Mesendoderm (in vitro differentiated cells): ENCODE measurements at regions not wholly inside any gene's neighbourhood (a gene's known extent, or its start where the extent isn't known, plus 50 kb on each side); places are given as distances from the start of the nearest gene placed in this dataset.

Experiments
- DNase-seq: peaks from one replicate; pipeline ENCODE4 v3.0.0; 2013
- H2AK5ac ChIP-seq: 2 replicates; pipeline ENCODE4 v1.6.1; 2013; ENCODE audit warnings: low read length, inconsistent platforms
- H2BK120ac ChIP-seq: 2 replicates; pipeline ENCODE4 v1.6.1; 2013; ENCODE audit warnings: low read depth, mild to moderate bottlenecking, low read length, moderate library complexity, mixed read lengths
- H2BK15ac ChIP-seq: replicated peaks from 2 replicates; pipeline ENCODE4 v1.6.1; 2013; ENCODE audit warnings: low read depth, mild to moderate bottlenecking, moderate library complexity
- H2BK5ac ChIP-seq: 2 replicates; pipeline ENCODE4 v1.6.1; 2013; ENCODE audit warnings: low read length, inconsistent platforms
- H3K18ac ChIP-seq: 2 replicates; pipeline ENCODE4 v1.6.1; 2013; ENCODE audit warnings: mild to moderate bottlenecking, low read length, mixed read lengths
- H3K23ac ChIP-seq: one replicate; pipeline ENCODE4 v1.6.1; 2013; ENCODE audit warnings: low read length
- H3K27ac ChIP-seq: 2 replicates; pipeline ENCODE4 v1.5.1; 2013; ENCODE audit warnings: low read depth, mild to moderate bottlenecking, inconsistent platforms, low read length, moderate library complexity
- H3K27me3 ChIP-seq: 2 replicates; pipeline ENCODE4 v1.6.1; 2013; ENCODE audit warnings: low read length, control low read depth, mild to moderate bottlenecking, inconsistent platforms; ENCODE audit not compliant: insufficient read depth, poor library complexity
- H3K36me3 ChIP-seq: 2 replicates; pipeline ENCODE4 v1.6.1; 2013; ENCODE audit warnings: low read length, inconsistent platforms; ENCODE audit not compliant: control insufficient read depth, insufficient read depth
- H3K4ac ChIP-seq: one replicate; pipeline ENCODE4 v1.6.1; 2013; ENCODE audit warnings: low read depth, mild to moderate bottlenecking, low read length, moderate library complexity
- H3K4me1 ChIP-seq: 2 replicates; pipeline ENCODE4 v1.6.1; 2013; ENCODE audit warnings: low read depth, low read length, inconsistent platforms; ENCODE audit not compliant: control insufficient read depth
- H3K4me2 ChIP-seq: 2 replicates; pipeline ENCODE4 v1.6.1; 2013; ENCODE audit warnings: low read length
- H3K4me3 ChIP-seq: 2 replicates; pipeline ENCODE4 v1.5.1; 2013; ENCODE audit warnings: mild to moderate bottlenecking, low read length
- H3K56ac ChIP-seq: one replicate; pipeline ENCODE4 v1.6.1; 2013; ENCODE audit warnings: low read length
- H3K79me1 ChIP-seq: 2 replicates; pipeline ENCODE4 v1.6.1; 2013; ENCODE audit warnings: low read length, inconsistent platforms
- H3K79me2 ChIP-seq: 2 replicates; pipeline ENCODE4 v1.6.1; 2013; ENCODE audit warnings: mild to moderate bottlenecking, low read length; ENCODE audit not compliant: control insufficient read depth, insufficient read depth
- H3K9ac ChIP-seq: 2 replicates; pipeline ENCODE4 v1.6.1; 2013; ENCODE audit warnings: low read length, inconsistent platforms
- H4K5ac ChIP-seq: one replicate; pipeline ENCODE4 v1.6.1; 2013; ENCODE audit warnings: low read length
- H4K8ac ChIP-seq: one replicate; pipeline ENCODE4 v1.6.1; 2013; ENCODE audit warnings: low read depth, mild to moderate bottlenecking, control low read depth, low read length, moderate library complexity
- WGBS: extraction: QIAGEN DNeasy Blood & Tissue Kit; methylation state at CpG from one replicate; pipeline ENCODE4 v1.1.7; 2013; ENCODE audit warnings: low lambda C conversion rate, missing lambda C conversion rate; ENCODE audit not compliant: insufficient coverage; ENCODE audit errors: extremely low coverage; 5-methylcytosine and 5-hydroxymethylcytosine counted together

DNA sequence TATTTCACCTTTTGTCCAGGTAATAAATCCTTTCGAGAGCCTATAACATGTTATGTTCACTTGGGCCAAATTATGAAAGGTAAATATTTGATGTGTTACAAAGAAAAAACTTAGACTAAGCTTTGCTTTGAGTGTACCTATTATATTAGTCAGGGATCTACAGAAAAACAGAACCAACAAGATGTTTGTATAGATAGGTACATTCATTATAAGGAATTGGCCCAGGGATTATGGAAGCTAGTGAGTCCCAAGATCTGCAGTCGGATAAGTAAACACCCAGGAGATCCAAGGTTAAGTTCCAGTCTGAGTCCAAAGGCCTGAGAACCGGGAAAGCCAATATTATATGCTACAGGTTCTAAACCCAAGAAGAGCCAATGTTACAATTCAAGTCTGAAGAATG, 234.5 kb downstream of the NRIP1 start:
- Histone ChIP-seq H3K9ac (no peak overlapping the region), H3K27me3 (no peaks in the 10 kb centered on the region), H2AK5ac (no peak overlapping the region), H3K23ac (no peak overlapping the region), H4K8ac (no peak overlapping the region), H3K4me1 (no peaks in the 10 kb centered on the region), H3K79me2 (no peaks in the 10 kb centered on the region), H2BK120ac (no peak overlapping the region), H2BK15ac (no peak overlapping the region), H3K4ac (no peak overlapping the region), H2BK5ac (no peak overlapping the region), H3K18ac (no peak overlapping the region), H3K36me3 (no peaks in the 10 kb centered on the region), H4K5ac (no peak overlapping the region), H3K56ac (no peak overlapping the region), H3K27ac (no peak overlapping the region), H3K4me2 (no peak overlapping the region), H3K4me3 (no peak overlapping the region), H3K79me1 (no peaks in the 10 kb centered on the region)
- WGBS: no CpG with 5 or more reads among the region's 3 CpGs
- no peak for DNase-seq

DNA sequence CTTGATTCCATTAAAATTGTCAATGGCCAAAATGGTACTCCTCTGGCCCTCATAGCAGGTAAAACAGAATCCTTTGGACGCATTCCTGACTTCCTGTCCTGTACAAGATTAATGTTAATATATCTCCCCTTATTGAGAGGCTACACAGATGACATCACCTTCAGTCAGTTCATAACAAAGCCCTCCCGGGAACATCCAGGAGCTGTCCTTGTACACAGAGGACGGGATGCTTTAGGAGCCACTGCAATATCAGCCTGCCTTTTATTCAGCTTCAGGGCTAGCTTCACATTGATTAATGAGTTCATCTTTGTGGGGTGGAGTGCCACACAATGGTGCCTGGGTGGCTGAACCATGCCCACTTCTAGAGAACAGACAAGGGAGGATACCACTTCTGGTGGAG, 235.1 kb downstream of the NRIP1 start:
- H2AK5ac ChIP-seq: no peak overlapping the region
- H2BK15ac ChIP-seq: no peak overlapping the region
- H3K36me3 ChIP-seq: no peaks in the 10 kb centered on the region
- no peak overlapping the region for H3K4me2 ChIP-seq
- no peak overlapping the region for H3K18ac ChIP-seq
- no peak overlapping the region for H4K5ac ChIP-seq
- no peak overlapping the region for H3K9ac ChIP-seq
- H4K8ac ChIP-seq: no peak overlapping the region
- no peak overlapping the region for H2BK120ac ChIP-seq
- no peaks in the 10 kb centered on the region for H3K79me1 ChIP-seq
- H3K27ac ChIP-seq: no peak overlapping the region
- no peak overlapping the region for H2BK5ac ChIP-seq
- no peaks in the 10 kb centered on the region for H3K27me3 ChIP-seq
- no peak for DNase-seq
- H3K56ac ChIP-seq: no peak overlapping the region
- no peaks in the 10 kb centered on the region for H3K4me1 ChIP-seq
- H3K4me3 ChIP-seq: no peak overlapping the region
- no CpG with 5 or more reads among the region's 3 CpGs for WGBS
- H3K23ac ChIP-seq: no peak overlapping the region
- H3K4ac ChIP-seq: no peak overlapping the region
- H3K79me2 ChIP-seq: no peaks in the 10 kb centered on the region

DNA sequence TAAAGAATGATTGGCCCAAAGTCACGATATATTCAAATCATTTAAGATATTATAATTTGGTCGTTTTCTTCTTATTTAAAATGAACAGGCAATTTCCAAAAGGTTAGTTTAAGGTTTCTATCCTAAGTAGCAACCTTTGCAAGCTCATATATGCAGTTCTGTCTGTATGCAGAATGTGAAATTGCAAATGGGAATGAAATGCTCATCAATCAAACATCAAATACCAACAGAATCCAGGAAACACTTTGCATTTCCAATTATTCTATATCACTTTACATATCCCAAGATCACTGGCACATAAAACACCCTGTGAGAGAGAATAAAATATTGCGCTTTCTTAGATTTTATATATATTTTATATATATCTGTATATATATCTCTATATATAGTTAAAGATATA, 237.3 kb downstream of the NRIP1 start:
- WGBS: no CpG with 5 or more reads among the region's 3 CpGs
- Histone ChIP-seq H3K27ac (no peak overlapping the region), H2BK5ac (no peak overlapping the region), H3K4me3 (no peak overlapping the region), H3K79me1 (no peaks in the 10 kb centered on the region), H3K36me3 (no peaks in the 10 kb centered on the region), H3K18ac (no peak overlapping the region), H3K4me1 (no peaks in the 10 kb centered on the region), H3K4me2 (no peak overlapping the region), H2BK120ac (no peak overlapping the region), H3K23ac (no peak overlapping the region), H4K5ac (no peak overlapping the region), H3K56ac (no peak overlapping the region), H3K79me2 (no peaks in the 10 kb centered on the region), H3K9ac (no peak overlapping the region), H4K8ac (no peak overlapping the region), H2BK15ac (no peak overlapping the region), H3K27me3 (no peaks in the 10 kb centered on the region), H3K4ac (no peak overlapping the region), H2AK5ac (no peak overlapping the region)
- no peak for DNase-seq

DNA sequence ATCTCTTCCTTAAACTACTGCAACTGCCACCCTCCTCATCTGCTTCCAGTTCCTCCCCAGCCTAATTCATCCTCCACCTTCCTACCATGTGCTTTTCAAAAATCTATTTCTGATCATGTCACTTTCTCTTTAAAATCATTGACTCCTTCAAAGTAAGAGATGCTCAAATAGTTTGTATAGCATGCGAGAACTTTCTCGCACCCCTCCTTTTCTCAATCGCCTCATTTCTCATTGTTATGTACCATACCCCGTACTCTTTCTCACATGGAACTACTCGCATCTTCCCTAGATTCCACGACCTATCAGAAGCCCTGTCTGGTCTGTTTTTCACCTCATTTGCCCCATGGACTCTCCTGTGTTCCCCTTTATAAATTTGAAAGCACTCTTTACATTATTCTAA, 238.2 kb downstream of the NRIP1 start:
- no peaks in the 10 kb centered on the region for H3K79me1 ChIP-seq
- H2BK15ac ChIP-seq: no peak overlapping the region
- H3K36me3 ChIP-seq: no peaks in the 10 kb centered on the region
- no peak overlapping the region for H3K27ac ChIP-seq
- no peaks in the 10 kb centered on the region for H3K27me3 ChIP-seq
- DNase-seq: no peak
- no peak overlapping the region for H3K56ac ChIP-seq
- H2AK5ac ChIP-seq: no peak overlapping the region
- no peak overlapping the region for H2BK120ac ChIP-seq
- H3K4me1 ChIP-seq: no peaks in the 10 kb centered on the region
- no peak overlapping the region for H3K9ac ChIP-seq
- no peak overlapping the region for H3K4me3 ChIP-seq
- 100% methylated on average over 4 of the region's 6 CpGs for WGBS
- no peak overlapping the region for H3K4me2 ChIP-seq
- H3K4ac ChIP-seq: no peak overlapping the region
- H4K5ac ChIP-seq: no peak overlapping the region
- no peak overlapping the region for H3K23ac ChIP-seq
- no peaks in the 10 kb centered on the region for H3K79me2 ChIP-seq
- no peak overlapping the region for H3K18ac ChIP-seq
- no peak overlapping the region for H2BK5ac ChIP-seq
- no peak overlapping the region for H4K8ac ChIP-seq

DNA sequence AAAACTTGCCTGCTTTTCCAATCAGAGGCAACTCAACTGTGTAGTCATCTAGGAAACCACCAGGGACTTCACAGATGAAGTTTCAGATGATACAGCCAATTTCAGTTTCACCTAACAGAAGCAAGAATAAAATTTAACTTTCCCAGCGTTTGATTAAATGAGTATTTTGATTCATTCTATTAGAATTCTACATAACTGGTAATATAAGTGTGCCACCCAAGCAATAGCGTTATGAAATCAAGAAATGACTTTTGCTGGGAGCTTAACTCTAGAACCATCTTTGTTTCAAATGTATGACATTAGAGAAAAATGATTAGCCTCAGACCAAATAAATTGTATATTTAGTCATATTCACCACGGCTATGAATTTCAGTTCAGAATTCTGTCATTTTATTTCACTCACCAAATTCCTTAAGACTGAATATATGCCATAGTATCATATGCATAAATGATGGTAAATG, 239.3 kb downstream of the NRIP1 start:
- H3K18ac ChIP-seq: no peak overlapping the region
- H3K79me2 ChIP-seq: no peaks in the 10 kb centered on the region
- H3K79me1 ChIP-seq: no peaks in the 10 kb centered on the region
- H3K4ac ChIP-seq: no peak overlapping the region
- no peak overlapping the region for H2AK5ac ChIP-seq
- H2BK120ac ChIP-seq: no peak overlapping the region
- H2BK5ac ChIP-seq: no peak overlapping the region
- no peak overlapping the region for H4K8ac ChIP-seq
- no peak overlapping the region for H4K5ac ChIP-seq
- H3K27ac ChIP-seq: no peak overlapping the region
- no peaks in the 10 kb centered on the region for H3K36me3 ChIP-seq
- no peak overlapping the region for H3K23ac ChIP-seq
- no peak overlapping the region for H3K9ac ChIP-seq
- WGBS: no CpG with 5 or more reads among the region's 3 CpGs
- H3K27me3 ChIP-seq: no peaks in the 10 kb centered on the region
- no peak for DNase-seq
- no peaks in the 10 kb centered on the region for H3K4me1 ChIP-seq
- H2BK15ac ChIP-seq: no peak overlapping the region
- no peak overlapping the region for H3K4me2 ChIP-seq
- H3K56ac ChIP-seq: no peak overlapping the region
- no peak overlapping the region for H3K4me3 ChIP-seq

DNA sequence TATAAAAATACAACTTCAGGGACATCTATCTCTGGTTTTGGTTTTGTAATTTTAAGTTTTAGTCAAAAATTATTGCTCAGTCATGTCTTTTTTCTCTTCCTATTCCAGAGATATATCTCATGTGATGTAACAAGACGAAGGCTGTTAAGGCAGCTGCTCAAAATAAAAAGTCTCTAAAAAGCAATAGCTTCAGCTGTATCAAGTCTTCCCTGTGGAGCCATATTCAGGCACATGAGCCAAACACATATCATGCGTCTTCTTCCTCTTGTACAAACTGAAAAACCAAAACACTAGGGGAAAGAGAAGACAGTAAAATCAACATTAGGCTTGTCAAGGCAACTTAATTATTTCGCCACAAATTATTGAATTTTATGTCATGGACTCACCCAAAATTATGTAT, 240.7 kb downstream of the NRIP1 start:
- H3K56ac ChIP-seq: no peak overlapping the region
- H3K4me1 ChIP-seq: no peaks in the 10 kb centered on the region
- no peak overlapping the region for H3K27ac ChIP-seq
- no peak overlapping the region for H2BK15ac ChIP-seq
- H3K23ac ChIP-seq: no peak overlapping the region
- H4K8ac ChIP-seq: no peak overlapping the region
- no peak overlapping the region for H4K5ac ChIP-seq
- H3K4me3 ChIP-seq: no peak overlapping the region
- H3K4me2 ChIP-seq: no peak overlapping the region
- no peaks in the 10 kb centered on the region for H3K36me3 ChIP-seq
- H3K9ac ChIP-seq: no peak overlapping the region
- H3K18ac ChIP-seq: no peak overlapping the region
- H2BK120ac ChIP-seq: no peak overlapping the region
- H3K4ac ChIP-seq: no peak overlapping the region
- H2BK5ac ChIP-seq: no peak overlapping the region
- H3K79me1 ChIP-seq: no peaks in the 10 kb centered on the region
- no peak overlapping the region for H2AK5ac ChIP-seq
- H3K79me2 ChIP-seq: no peaks in the 10 kb centered on the region
- no peak for DNase-seq
- no peaks in the 10 kb centered on the region for H3K27me3 ChIP-seq
- WGBS: no CpG with 5 or more reads among the region's 3 CpGs
